Testis (tissue), 2 donors: ENCODE measurements at regions not wholly inside any gene's neighbourhood (a gene's known extent, or its start where the extent isn't known, plus 50 kb on each side); places are given as distances from the start of the nearest gene placed in this dataset.

Source experiments
- DNase-seq: peaks from one replicate; pipeline ENCODE4 v3.0.0-alpha.2; 2019
- H3K27ac ChIP-seq, 2 donors: fragments of 200-600 bp; sonication (generic); one replicate each; pipeline ENCODE4 v1.5.1; 2019
- H3K27me3 ChIP-seq: fragments of 200-600 bp; sonication (generic); one replicate; pipeline ENCODE4 v1.5.1; 2019
- H3K36me3 ChIP-seq: fragments of 200-600 bp; sonication (generic); one replicate; pipeline ENCODE4 v1.5.1; 2017; ENCODE audit warnings: low read depth; ENCODE audit errors: missing control alignments
- H3K4me1 ChIP-seq: fragments of 200-600 bp; sonication (generic); one replicate; pipeline ENCODE4 v1.5.1; 2019
- H3K4me3 ChIP-seq, 2 donors: fragments of 200-600 bp; sonication (generic); one replicate each; pipeline ENCODE4 v1.5.1; 2017 to 2019
- H3K9me3 ChIP-seq: fragments of 200-600 bp; sonication (generic); one replicate; pipeline ENCODE4 v1.5.1; 2017
- POLR2A ChIP-seq: fragments of 450-650 bp; IDR thresholded peaks from one replicate; pipeline ENCODE4 v1.6.1; 2017; ENCODE audit warnings: antibody characterized with exemption, mild to moderate bottlenecking, moderate library complexity
- WGBS, 2 donors: methylation state at CpG; one replicate each; pipeline ENCODE4 v1.1.5; 2018; 5-methylcytosine and 5-hydroxymethylcytosine counted together
- intact Hi-C: fragments of 100-400 bp; cut with DNase I; formaldehyde crosslinking; loops from one replicate; pipeline ENCODE4 v1.15.1; 2023; ENCODE audit warnings: low total_unique reads
- TF ChIP-seq, protein P1 (sequence below), 3 experiments: fragments of 450-650 bp in 2 of 3; fragments of 200-600 bp in 1 of 3; sonication (generic) in 1 of 3; IDR thresholded peaks; one replicate each; pipeline ENCODE4 v1.5.1; 2016 to 2019; ENCODE audit warnings: antibody characterized with exemption in 3 of 3, mild to moderate bottlenecking in 2 of 3, moderate library complexity in 1 of 3

DNA sequence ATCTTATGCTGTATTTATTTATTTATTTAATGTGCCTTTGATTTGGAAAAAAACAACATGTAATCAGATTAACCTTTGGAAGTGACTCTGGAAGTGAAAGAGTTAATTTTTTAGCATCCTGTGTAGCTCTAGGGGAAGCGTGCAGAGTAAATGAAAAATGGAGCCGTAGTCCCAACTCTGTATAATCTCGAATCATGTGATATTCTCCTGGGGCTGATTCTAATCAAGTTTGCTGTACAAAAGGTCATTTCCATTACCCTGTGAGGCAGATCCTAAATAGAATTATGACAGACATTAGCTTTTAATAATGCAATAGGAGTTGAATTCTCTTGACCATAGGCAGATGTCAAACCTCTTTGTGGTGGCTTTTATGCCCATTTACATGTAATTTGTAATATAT, 238.6 kb upstream of the CSNK1A1L start:
- Histone ChIP-seq H3K9me3 (no peaks in the 10 kb centered on the region), H3K27me3 (no peaks in the 10 kb centered on the region), H3K27ac (no peak overlapping the region), H3K36me3 (no peaks in the 10 kb centered on the region), H3K4me3 (no peak overlapping the region), H3K4me1 (no peaks in the 10 kb centered on the region)
- no peak for TF ChIP-seq POLR2A
- TF ChIP-seq, protein P1, sequence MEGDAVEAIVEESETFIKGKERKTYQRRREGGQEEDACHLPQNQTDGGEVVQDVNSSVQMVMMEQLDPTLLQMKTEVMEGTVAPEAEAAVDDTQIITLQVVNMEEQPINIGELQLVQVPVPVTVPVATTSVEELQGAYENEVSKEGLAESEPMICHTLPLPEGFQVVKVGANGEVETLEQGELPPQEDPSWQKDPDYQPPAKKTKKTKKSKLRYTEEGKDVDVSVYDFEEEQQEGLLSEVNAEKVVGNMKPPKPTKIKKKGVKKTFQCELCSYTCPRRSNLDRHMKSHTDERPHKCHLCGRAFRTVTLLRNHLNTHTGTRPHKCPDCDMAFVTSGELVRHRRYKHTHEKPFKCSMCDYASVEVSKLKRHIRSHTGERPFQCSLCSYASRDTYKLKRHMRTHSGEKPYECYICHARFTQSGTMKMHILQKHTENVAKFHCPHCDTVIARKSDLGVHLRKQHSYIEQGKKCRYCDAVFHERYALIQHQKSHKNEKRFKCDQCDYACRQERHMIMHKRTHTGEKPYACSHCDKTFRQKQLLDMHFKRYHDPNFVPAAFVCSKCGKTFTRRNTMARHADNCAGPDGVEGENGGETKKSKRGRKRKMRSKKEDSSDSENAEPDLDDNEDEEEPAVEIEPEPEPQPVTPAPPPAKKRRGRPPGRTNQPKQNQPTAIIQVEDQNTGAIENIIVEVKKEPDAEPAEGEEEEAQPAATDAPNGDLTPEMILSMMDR (IDR thresholded peaks at IDR 0.05) = no peak
- intact Hi-C loops = no loop called here
- no peak for DNase-seq
- WGBS, 2 donors = 29 to 33% methylated on average over 3 of the region's 3 CpGs

DNA sequence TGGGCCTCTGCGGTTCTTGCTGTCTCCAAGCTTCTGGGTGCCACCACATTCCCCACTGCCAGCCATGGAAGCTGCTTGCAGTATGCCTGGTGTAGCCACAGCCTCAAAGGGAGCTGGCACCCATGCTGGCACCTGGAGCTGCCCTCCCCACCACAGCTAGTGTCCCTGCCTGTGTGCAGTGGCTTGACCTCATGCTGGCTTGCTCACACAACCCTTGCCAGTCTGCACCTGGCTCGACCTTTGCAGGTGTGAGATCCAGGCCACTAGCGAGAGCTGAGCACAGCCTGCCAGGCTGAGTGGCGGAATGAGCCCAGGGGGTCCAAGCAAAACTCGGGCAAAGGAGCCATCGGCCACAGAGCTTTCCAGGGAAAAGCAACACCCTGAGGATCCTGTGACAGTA, 236.7 kb upstream of the CSNK1A1L start:
- no peaks in the 10 kb centered on the region for H3K27me3 ChIP-seq
- no peak for DNase-seq
- no peaks in the 10 kb centered on the region for H3K4me1 ChIP-seq
- H3K27ac ChIP-seq = no peak overlapping the region
- no peaks in the 10 kb centered on the region for H3K9me3 ChIP-seq
- no peak overlapping the region for H3K4me3 ChIP-seq
- intact Hi-C loops = no loop called here
- H3K36me3 ChIP-seq = no peaks in the 10 kb centered on the region
- TF ChIP-seq POLR2A = no peak
- TF ChIP-seq, protein P1 (IDR thresholded peaks at IDR 0.05) = no peak
- WGBS, 2 donors = 98% methylated on average over 6 of the region's 6 CpGs; no CpG with 5 or more reads in 1 of the 2 donors

DNA sequence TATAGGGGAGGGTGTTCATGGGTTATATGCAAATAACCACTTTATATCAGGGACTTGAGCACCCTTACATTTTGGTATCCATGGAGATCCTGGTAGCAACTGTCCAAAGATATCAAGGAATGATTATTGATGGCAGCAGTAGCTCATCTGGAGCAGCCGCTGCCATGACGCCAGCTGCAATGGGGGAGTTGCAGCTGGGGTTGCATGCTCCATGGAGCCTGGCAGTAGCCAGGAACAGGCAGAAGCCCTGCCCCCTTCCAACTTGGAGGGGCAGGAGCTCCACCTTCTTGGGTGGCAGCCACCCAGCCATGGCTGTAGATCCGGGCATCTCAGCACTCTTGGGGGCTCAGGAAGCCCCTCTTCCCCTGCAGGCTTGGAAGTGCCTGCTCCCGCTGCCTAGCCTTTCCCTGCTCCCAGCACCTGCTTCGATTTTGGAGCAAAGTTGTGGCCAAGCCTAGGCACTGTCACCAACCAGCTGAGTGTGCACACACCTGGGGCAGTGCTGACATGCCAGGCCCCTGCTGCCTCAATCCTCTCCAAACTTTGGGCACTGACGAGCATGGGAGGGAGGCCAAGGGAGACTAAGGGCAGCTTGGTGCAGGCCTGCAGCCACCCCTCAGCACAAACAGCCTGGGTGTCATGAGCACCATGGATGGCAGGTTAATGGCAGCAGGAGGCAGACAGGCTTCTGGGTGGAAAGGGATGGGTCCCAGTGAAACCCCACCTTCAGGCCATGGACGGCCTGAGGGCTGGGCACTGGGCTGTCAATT, 235.6 kb upstream of the CSNK1A1L start:
- Histone ChIP-seq H3K36me3 (no peaks in the 10 kb centered on the region), H3K27ac (no peak overlapping the region), H3K4me1 (no peaks in the 10 kb centered on the region), H3K27me3 (no peaks in the 10 kb centered on the region), H3K4me3 (no peak overlapping the region), H3K9me3 (no peaks in the 10 kb centered on the region)
- intact Hi-C loops = no loop called here
- no peak for DNase-seq
- no peak for TF ChIP-seq POLR2A
- TF ChIP-seq, protein P1 (IDR thresholded peaks at IDR 0.05) = no peak
- 73 to 76% methylated on average over 5 to 7 of the region's 7 CpGs for whole genome bisulfite sequencing, 2 donors

DNA sequence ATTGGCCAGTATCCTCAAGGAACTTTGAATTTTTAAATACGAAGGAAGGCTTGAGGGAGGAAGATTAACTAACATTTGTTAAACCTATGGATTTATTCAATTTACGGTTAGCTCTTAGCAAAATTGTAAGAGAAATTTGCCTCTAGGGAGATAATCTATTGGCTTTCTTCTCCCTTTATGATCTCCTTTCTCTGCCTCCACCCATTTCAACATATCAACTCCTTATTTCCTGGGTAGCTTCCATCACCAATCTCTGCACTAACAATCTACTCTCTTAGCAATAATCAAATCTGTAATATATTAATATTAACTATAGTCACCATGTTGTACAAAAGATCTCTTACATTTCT, 233.9 kb upstream of the CSNK1A1L start:
- H3K9me3 ChIP-seq = no peaks in the 10 kb centered on the region
- WGBS, 2 donors = 82 to 90% methylated on average over 2 of the region's 2 CpGs
- H3K27ac ChIP-seq = no peak overlapping the region
- DNase-seq = no peak
- TF ChIP-seq, protein P1 (IDR thresholded peaks at IDR 0.05) = no peak
- TF ChIP-seq POLR2A = no peak
- H3K27me3 ChIP-seq = no peaks in the 10 kb centered on the region
- no peak overlapping the region for H3K4me3 ChIP-seq
- H3K4me1 ChIP-seq = no peaks in the 10 kb centered on the region
- intact Hi-C loops = no loop called here
- H3K36me3 ChIP-seq = no peaks in the 10 kb centered on the region
